PC-9 (cell line): ENCODE measurements at regions not wholly inside any gene's neighbourhood (a gene's known extent, or its start where the extent isn't known, plus 50 kb on each side); places are given as distances from the start of the nearest gene placed in this dataset.

Experiments
- BruUV-seq: library from RNA; stranded (reverse); fragments of 400-500 nt; replicated peaks from 2 replicates; lab custom pipeline; 2021; lab: Mats Ljungman, UMichigan
- CTCF ChIA-PET: fragments of 300-600 bp; sonication (Branson Sonifier 250); formaldehyde crosslinking; loops from one replicate; lab custom pipeline; 2022; ENCODE audit warnings: antibody characterized with exemption; lab: Charles Lee
- POLR2A ChIA-PET: fragments of 300-600 bp; sonication (Branson Sonifier 250); formaldehyde crosslinking; loops from one replicate; lab custom pipeline; 2022; ENCODE audit warnings: antibody characterized with exemption; ENCODE audit not compliant: unreplicated experiment; lab: Charles Lee
- DNase-seq, 2 experiments: peaks; one replicate each; pipeline versions ENCODE4 v3.0.0 to v3.0.0-alpha.2; 2015 to 2022; ENCODE audit warnings: mixed read lengths in 1 of 2
- H2AFZ ChIP-seq: fragments of 200-600 bp; sonication (generic); 2 replicates; pipeline ENCODE4 v1.8.1; 2017; ENCODE audit warnings: antibody characterized with exemption
- H3F3A ChIP-seq: fragments of 200-600 bp; sonication (generic); 2 replicates; pipeline ENCODE4 v1.8.1; 2017; ENCODE audit warnings: antibody characterized with exemption, mild to moderate bottlenecking, low read depth; ENCODE audit not compliant: insufficient read depth
- H3K27ac ChIP-seq: fragments of 200-600 bp; sonication (generic); 2 replicates; pipeline ENCODE4 v1.6.1; 2016; ENCODE audit warnings: mixed run types
- H3K27me3 ChIP-seq: fragments of 200-600 bp; sonication (generic); 2 replicates; pipeline ENCODE4 v1.6.1; 2016; ENCODE audit warnings: low read depth, mixed run types; ENCODE audit not compliant: insufficient read depth
- H3K36me3 ChIP-seq: fragments of 200-600 bp; sonication (generic); 2 replicates; pipeline ENCODE4 v1.6.1; 2016; ENCODE audit warnings: low read depth, mixed run types
- H3K4me1 ChIP-seq: fragments of 200-600 bp; sonication (generic); replicated peaks from 2 replicates; pipeline ENCODE4 v1.6.1; 2016; ENCODE audit warnings: mixed run types; ENCODE audit not compliant: insufficient read depth
- H3K4me2 ChIP-seq: fragments of 200-600 bp; sonication (generic); 2 replicates; pipeline ENCODE4 v1.6.1; 2017; ENCODE audit warnings: mixed run types
- H3K4me3 ChIP-seq: fragments of 200-600 bp; sonication (generic); 2 replicates; pipeline ENCODE4 v1.6.1; 2016; ENCODE audit warnings: mixed run types
- H3K79me2 ChIP-seq: fragments of 200-600 bp; sonication (generic); 2 replicates; pipeline ENCODE4 v1.6.1; 2017; ENCODE audit warnings: low read depth, mixed run types
- H3K9me2 ChIP-seq: fragments of 200-600 bp; sonication (generic); 2 replicates; pipeline ENCODE4 v1.8.1; 2017; ENCODE audit warnings: mild to moderate bottlenecking; ENCODE audit not compliant: insufficient read depth
- H3K9me3 ChIP-seq: fragments of 200-600 bp; sonication (generic); 2 replicates; pipeline ENCODE4 v1.8.1; 2016; ENCODE audit warnings: low read depth; ENCODE audit not compliant: insufficient read depth
- H4K20me1 ChIP-seq: fragments of 200-600 bp; sonication (generic); 2 replicates; pipeline ENCODE4 v1.8.1; 2017; ENCODE audit not compliant: insufficient read depth
- EZH2 ChIP-seq: fragments of 200-600 bp; sonication (generic); IDR thresholded peaks from 2 replicates; pipeline ENCODE4 v1.8.0; 2017; ENCODE audit warnings: antibody characterized with exemption, low read depth
- intact Hi-C: fragments of 100-400 bp; cut with micrococcal nuclease; formaldehyde crosslinking; loops from one replicate; pipeline ENCODE4 v1.10.0; 2022; ENCODE audit not compliant: unreplicated experiment
- TF ChIP-seq, protein P1 (sequence below): fragments of 200-600 bp; sonication (generic); conservative IDR thresholded peaks from 2 replicates; pipeline ENCODE4 v1.6.1; 2017; ENCODE audit warnings: mixed run types, antibody characterized with exemption, mild to moderate bottlenecking, moderate library complexity

DNA sequence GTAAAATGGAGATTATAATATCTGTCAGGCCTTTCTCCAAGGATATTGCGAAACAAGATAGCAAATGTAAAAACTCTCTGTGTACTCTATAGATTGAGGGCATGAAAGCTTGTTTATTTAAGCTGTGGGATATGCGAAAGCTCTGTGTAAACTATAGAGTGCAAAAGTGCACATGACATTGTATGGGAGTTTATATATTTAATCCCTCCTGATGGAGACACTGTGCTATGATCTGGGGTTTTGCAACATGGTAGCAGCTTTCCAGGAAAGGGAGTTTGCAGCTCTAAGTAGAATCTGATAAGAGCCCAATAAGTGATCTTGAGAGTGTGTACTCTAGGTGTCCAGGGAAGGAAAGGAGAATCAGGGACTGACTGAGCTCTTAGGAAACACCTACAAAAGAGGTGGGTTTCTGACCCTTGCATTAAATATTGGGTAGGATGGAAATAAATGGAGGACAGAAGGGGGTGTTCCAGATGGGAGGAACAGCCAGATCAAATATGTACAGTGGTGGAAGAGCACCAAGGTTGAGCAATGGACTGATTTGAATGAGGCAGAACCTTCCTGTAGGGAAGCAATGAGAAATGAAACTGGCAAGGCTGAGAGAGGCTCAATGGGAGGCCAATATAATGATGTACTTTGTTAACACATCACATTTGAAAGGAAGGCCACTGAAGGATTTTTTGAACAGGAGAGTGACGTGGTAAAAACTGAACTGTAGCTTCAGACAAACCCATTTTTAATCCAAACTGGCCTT lies 450.1 kb downstream of the GJA1 start:
- no peak for DNase-seq
- H3K27me3 ChIP-seq, result no peaks in the 10 kb centered on the region
- POLR2A ChIA-PET, result interaction anchor here (0.5 kb wide), 1 partner anchor 59 kb away, joined by 4 read pairs; no protein-coding TSS in a partner anchor
- H3F3A ChIP-seq, result no peaks in the 10 kb centered on the region; the same call in 1 of the 2 replicates
- CTCF ChIA-PET, result no interaction called here
- H3K79me2 ChIP-seq, result no peaks in the 10 kb centered on the region
- H3K4me2 ChIP-seq, result no peak overlapping the region
- no peaks in the 10 kb centered on the region for H4K20me1 ChIP-seq
- no peaks in the 10 kb centered on the region for H3K4me1 ChIP-seq
- H3K36me3 ChIP-seq, result no peaks in the 10 kb centered on the region
- intact Hi-C loops, result no loop called here
- TF ChIP-seq EZH2, result no peak
- TF ChIP-seq, protein P1, sequence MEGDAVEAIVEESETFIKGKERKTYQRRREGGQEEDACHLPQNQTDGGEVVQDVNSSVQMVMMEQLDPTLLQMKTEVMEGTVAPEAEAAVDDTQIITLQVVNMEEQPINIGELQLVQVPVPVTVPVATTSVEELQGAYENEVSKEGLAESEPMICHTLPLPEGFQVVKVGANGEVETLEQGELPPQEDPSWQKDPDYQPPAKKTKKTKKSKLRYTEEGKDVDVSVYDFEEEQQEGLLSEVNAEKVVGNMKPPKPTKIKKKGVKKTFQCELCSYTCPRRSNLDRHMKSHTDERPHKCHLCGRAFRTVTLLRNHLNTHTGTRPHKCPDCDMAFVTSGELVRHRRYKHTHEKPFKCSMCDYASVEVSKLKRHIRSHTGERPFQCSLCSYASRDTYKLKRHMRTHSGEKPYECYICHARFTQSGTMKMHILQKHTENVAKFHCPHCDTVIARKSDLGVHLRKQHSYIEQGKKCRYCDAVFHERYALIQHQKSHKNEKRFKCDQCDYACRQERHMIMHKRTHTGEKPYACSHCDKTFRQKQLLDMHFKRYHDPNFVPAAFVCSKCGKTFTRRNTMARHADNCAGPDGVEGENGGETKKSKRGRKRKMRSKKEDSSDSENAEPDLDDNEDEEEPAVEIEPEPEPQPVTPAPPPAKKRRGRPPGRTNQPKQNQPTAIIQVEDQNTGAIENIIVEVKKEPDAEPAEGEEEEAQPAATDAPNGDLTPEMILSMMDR, result no peak
- no TSS peak for BruUV-seq
- no peak overlapping the region for H3K4me3 ChIP-seq
- H3K9me2 ChIP-seq, result 0 out of 2 replicates have a peak, but pooled peaks cover 4% of the 10 kb centered on the region
- no peak overlapping the region for H2AFZ ChIP-seq
- H3K9me3 ChIP-seq, result no peaks in the 10 kb centered on the region
- H3K27ac ChIP-seq, result no peak overlapping the region

DNA sequence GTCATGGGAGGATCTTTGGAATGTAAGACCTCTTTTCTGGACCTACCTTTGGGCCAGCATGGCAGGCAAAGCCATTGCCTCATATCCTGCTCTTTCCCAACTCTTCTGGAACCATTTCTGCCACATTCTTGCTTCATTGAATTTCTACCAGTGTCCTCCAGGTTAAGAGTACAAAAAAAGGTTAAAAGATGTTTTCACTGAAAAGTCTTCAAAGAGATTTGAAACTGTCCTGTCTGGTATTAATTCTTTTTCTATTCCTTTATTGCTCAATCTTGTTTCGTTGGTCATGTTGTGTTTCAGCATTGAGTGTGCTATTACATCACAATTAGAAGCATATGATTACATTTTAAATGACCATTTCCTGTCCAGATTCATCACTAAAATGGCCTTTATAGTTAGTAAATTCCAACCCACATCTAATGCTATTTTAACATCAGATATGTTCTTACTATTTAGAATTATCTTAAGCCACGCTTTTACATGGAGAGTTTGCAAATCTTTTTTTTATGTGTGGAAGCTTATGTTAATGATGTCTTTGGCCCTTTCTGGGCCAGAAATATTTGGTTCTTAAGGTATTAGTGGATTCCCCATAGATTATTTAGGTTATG lies 450.9 kb downstream of the GJA1 start:
- no TSS peak for BruUV-seq
- no peaks in the 10 kb centered on the region; the same call in 1 of the 2 replicates for H3F3A ChIP-seq
- 0 out of 2 replicates have a peak, but pooled peaks cover 4% of the 10 kb centered on the region for H3K9me2 ChIP-seq
- no peaks in the 10 kb centered on the region for H3K9me3 ChIP-seq
- H3K36me3 ChIP-seq, result no peaks in the 10 kb centered on the region
- POLR2A ChIA-PET, result no interaction called here
- TF ChIP-seq, protein P1, result no peak
- no peak for TF ChIP-seq EZH2
- DNase-seq, result no peak
- no peaks in the 10 kb centered on the region for H4K20me1 ChIP-seq
- H3K27me3 ChIP-seq, result no peaks in the 10 kb centered on the region
- CTCF ChIA-PET, result no interaction called here
- H3K4me2 ChIP-seq, result no peak overlapping the region
- no peak overlapping the region for H3K27ac ChIP-seq
- no peaks in the 10 kb centered on the region for H3K4me1 ChIP-seq
- H3K4me3 ChIP-seq, result no peak overlapping the region
- intact Hi-C loops, result no loop called here
- no peaks in the 10 kb centered on the region for H3K79me2 ChIP-seq
- peak overlapping the region; percentile 18; the same call in 1 of the 2 replicates for H2AFZ ChIP-seq

DNA sequence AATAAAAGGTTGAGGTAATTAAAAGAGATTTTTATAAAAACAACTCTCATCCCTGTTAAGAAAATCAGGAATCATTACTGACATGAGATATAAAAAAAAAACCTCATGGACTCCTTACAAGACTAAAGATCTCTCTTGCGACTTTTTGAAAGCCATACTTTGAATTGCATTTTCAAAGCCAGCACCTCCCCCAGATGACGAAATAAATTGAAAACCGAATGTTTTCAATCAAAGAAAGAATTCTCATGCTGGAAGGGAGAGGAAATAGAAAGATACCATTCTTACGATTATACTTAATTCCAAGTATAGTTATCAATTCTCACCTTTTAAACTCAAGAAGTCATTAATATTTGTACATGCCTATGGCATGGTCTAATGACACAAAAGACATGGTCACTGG lies 452.3 kb downstream of the GJA1 start:
- Histone ChIP-seq H3K27me3 (no peaks in the 10 kb centered on the region), H3K36me3 (no peaks in the 10 kb centered on the region), H3K9me3 (no peaks in the 10 kb centered on the region), H3K4me1 (no peaks in the 10 kb centered on the region), H3K9me2 (0 out of 2 replicates have a peak, but pooled peaks cover 4% of the 10 kb centered on the region), H4K20me1 (no peaks in the 10 kb centered on the region), H3F3A (no peaks in the 10 kb centered on the region), H3K4me2 (no peak overlapping the region), H3K79me2 (no peaks in the 10 kb centered on the region), H3K27ac (no peak overlapping the region), H2AFZ (no peak overlapping the region), H3K4me3 (no peak overlapping the region)
- BruUV-seq, result no TSS peak
- DNase-seq, result no peak
- ChIA-PET CTCF (no interaction called here), POLR2A (no interaction called here)
- no peak for TF ChIP-seq EZH2
- TF ChIP-seq, protein P1, result no peak
- intact Hi-C loops, result no loop called here
